HG03378 (cell line): ENCODE measurements at regions not wholly inside any gene's neighbourhood (a gene's known extent, or its start where the extent isn't known, plus 50 kb on each side); places are given as distances from the start of the nearest gene placed in this dataset.
"Not testable (repeated sequence)": the region's sequence is repeated elsewhere in the genome, so short reads cannot be mapped to it uniquely, and the experiment has no call there.

Experiments
- ATAC-seq: cut with Tn5 transposase; IDR thresholded peaks from one replicate; pipeline ENCODE4 v1.9.1; 2021; ENCODE audit warnings: mild to moderate bottlenecking, moderate library complexity; ENCODE audit not compliant: unreplicated experiment

DNA sequence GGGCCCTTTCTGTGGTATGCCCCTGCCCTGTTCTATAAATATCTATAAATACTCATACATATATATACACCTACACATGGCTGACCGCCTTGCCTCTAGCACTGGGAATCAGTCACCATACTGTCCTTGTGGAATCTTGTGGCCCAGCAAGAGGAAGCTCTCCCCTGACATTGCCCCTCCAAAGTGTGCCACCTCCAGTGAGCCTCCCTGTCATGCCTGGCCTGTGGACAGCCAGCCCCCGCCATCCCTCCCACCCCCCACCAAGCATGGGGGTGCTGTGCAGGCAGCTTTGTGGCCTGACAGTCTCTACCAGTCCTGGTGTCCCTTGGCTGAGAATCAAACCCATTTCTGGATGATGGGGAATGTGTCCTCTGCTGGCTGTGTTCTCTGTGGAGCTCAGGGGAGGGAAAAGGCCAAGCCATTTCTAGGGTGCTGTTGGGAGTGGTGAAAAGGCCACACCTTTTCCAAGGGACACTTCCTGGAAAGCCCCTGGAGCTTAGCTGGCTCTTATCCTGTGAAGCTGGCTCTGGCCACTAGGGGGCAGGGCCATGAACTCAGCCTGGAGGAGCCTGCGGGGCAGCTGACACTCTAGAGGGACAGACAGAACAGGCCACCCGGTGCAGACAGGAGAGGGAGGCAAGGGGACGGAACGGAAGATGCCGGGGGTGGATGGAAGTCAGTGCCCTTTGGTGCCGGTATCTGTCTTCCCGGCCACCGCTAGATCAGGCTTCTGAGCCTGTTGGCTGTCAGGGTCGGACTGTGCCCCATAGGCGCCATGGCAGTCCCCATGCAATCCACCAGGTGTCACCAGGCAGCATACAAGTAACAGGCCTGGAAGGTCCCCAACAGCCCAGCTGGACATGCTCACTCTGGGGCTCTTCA, 167.2 kb downstream of the TBC1D2B start:
- ATAC-seq: not testable (repeated sequence)

DNA sequence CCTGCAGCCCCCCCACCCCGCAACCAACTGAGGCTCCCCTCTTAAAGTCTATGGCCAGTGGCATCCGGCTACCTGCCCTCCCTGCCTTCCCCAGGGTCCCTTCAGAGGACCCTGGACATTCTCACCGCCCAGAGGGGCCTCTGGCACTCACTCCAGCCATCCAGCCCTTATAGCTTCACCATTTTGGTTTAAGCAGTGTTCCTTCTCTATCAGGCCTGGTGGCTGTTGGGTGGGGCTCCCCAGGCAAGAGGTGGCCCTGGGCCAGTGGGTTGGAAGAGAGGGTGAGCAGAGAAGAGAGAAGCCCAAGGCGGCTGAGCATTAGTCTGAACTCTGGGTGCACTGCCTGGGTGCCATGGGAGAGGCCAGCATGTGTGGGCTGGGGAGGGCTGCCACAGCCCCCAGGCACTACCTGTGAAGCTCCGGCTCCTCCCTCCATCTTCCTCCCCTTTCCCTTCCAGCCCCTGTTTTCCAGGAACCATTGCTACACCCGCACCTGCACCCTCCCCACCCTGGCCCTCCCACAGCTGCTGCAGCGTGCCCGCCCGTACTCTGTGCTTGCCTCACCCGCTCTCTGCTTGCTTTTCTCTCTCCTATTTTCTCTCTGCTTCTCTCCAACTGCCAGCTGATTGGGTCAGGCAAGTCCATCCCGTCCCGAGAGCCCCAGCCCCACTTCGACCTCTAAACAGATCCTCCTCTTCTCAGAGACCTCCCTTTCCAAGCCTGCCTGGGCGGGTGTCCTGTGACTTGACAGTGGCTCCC, 168.2 kb downstream of the TBC1D2B start:
- no peak for ATAC-seq

DNA sequence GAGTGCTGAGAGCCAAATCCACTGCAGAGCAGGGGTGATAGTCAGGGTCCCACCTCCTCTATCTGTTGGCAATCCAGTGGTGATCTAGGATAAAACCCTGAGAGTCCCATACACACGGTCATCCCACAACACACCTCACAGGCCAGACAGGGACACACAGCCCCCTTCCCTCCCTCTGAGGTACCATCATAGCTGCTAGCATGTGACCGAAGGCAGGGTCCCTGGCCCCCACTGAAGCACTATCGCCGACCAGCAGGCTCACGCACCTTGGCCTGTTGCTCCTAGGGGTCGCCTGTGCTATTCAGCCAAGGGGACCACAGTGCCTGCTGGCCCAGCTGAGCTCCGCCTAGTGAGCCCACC, 168.8 kb downstream of the TBC1D2B start:
- not testable (repeated sequence) for ATAC-seq

DNA sequence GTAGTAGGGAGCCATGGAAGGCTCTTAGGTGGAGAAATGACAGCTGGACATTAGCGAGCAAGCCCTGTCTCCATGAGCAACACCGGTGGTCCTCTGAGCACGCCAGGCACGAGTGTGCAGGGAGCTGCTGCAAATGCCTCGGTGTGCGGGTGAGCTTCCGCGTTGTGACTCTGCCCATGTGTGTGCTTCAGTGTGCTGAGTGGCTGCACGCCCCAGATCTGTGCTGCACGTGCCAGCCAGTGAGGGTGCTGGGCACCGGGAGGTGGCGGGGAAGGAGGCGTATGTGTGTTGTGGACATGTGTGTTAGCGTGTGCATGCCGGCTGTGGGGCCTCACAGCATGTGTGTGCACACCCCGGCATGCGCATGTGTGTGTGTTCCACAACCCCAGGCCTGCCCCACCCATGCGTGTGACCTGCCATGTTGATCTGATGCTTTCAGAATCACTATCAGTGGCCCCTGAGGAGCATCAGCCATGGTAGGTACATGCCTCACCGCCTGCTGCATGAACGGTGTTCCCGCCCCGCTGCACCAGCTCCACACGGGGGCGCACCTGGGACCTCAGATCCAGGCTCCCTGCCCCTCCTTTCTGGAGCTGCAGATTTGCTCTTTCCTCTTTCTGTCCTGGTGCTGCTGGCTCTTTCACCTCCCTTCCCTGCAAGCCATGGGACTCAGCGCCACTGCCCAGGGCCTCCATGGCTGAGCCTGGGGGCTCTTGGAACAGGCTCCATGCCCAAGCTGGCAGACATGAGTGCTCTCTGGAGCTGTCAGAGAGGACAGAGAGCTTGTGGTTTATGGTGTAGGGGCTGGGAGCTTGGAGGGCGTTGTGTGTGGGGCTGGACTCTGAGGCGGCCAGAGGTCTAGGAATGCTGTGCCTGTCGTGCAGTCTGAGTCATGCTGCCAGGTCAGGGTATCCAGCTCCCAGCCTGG, 169.4 kb downstream of the TBC1D2B start:
- no peak for ATAC-seq

DNA sequence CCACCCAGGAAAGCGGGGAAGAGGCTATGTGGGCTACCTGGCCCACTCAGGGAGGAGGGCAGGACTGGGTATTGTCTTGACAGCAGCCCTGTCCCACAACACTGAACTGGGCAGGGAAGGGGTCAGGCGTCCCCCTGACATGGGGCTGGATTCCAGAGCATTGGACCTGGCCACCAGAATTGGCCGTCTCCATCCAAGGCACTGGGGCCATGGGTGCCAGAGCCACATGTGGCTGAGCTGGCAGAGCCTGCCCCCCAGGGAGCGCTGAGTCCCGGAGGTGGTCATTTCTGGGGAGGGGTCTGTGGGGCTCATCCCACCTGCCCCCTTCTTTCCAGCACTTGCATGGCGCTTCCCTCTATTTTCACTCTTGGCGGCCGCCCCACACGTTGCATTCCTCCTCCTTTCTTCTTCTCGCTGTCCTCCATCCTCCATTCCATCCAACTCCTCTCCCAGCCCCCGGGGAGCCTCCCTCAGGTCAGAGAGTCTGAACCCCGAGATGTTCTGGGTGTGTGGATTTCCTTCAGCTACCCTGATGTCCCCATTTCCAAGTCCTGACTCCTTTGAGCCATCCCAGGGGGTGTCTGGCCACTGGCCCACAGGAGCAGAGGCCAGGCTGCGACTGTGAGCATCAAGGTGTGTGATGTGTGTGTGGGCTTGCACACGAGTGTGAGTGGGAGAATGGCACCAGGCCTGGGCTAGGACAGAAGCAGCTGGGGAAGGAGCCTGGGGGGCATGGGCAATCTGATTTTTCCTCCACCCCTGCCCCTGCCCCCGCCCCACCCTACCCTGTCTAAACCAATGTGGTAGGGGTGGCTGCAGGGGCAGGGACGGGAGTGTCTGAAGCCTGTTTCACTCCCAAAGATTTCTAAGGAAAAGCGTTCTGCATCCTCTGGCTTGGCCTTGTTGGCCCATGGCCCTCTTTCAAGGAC, 171.2 kb downstream of the TBC1D2B start:
- not testable (repeated sequence) for ATAC-seq

DNA sequence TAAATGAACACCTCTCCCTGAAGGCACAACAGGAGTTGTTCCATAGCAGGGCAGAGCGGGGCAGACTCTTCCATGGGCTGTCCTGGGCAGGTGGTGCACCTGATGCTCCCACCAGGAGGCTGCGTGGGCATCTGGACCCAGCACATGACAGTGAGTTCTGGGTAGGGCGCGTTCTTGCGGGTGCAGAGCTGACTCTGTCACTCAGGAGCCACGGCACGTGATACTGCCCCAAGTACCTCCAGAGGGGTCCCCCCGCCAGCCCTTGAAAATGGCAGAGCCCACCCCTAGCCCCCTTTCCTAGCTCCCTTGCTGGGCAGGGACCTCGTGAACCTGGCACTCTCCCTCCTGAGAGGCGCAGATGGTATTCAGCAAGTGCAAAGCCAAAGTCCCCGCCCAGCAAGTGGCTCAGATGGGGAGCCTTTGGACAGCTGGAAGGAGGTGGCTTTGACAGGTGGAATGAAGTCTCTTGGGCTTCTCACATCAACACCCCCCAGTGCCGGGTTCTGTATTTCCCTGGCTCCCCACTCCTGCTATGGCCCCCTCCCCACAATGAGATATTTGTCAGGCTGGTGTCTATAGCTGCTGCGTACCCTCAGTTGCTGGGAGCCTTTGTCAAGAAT, 172.1 kb downstream of the TBC1D2B start:
- no peak for ATAC-seq

DNA sequence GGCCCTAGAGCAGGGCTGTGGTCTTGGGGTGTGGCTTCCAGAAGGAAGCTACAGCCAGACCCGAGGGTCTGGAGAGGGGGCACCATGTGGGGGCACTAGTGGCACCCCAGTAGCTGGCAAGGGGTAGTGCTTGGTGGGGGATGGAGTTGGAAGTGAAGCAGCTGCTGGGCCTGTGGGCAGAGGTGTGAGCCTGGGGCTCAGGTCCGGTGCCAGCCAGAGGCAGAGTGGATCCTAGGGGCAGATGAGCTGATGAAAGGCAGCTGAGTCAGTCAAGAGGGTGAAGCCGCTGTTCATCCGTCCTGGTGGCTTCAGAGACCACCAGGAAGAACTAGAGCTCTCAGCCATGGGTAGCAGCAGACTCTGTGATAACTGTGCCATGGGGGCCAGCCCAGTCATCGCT, 172.6 kb downstream of the TBC1D2B start:
- no peak for ATAC-seq

DNA sequence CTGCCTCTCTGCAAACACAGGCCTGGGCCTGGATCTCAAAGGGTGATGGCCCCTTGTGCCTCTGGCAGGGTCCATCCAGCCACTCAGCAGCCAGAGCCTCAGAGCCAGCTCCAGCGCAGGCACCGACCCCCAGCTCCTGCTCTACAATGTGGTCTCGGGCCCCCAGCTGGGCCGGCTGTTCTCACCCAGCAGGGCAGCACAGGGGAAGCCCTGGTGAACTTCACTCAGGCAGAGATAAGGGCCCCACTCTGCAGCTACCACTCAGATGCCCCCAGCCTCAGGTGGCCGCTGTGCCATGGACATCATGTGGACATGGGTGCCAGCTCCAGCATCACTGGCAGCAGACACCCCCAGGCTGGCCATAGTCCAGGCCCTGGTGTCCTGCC, 173.1 kb downstream of the TBC1D2B start:
- no peak for ATAC-seq

DNA sequence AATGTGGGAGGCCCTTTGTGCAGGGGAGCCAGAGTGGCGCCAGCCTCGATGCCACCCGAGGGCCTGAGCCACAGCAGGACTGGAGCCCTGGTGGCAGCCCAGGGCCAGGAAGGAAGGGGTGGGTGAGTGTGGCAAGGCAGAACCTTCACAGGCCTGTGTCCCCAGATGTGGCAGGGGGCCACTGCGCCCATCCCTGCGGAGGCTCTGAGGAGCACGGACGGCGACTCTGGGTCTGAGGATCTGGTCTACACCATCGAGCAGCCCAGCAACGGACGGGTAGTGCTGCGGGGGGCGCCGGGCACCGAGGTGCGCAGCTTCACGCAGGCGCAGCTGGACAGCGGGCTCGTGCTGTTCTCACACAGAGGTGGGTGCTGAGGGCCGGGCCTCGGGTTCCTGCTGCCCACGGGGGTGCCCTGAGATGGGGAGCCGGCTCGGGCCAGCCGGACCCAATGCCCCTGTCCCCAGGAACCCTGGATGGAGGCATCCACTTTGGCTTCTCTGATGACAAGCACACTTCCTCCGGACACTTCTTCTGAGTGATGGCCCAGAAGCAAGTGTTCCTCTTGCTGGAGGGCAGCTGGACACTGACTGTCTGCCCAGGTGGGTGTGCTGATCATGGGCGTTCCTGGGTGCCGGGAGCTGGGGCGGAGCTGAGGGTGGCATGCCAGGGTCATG, 173.6 kb downstream of the TBC1D2B start:
- ATAC-seq: not testable (repeated sequence)

DNA sequence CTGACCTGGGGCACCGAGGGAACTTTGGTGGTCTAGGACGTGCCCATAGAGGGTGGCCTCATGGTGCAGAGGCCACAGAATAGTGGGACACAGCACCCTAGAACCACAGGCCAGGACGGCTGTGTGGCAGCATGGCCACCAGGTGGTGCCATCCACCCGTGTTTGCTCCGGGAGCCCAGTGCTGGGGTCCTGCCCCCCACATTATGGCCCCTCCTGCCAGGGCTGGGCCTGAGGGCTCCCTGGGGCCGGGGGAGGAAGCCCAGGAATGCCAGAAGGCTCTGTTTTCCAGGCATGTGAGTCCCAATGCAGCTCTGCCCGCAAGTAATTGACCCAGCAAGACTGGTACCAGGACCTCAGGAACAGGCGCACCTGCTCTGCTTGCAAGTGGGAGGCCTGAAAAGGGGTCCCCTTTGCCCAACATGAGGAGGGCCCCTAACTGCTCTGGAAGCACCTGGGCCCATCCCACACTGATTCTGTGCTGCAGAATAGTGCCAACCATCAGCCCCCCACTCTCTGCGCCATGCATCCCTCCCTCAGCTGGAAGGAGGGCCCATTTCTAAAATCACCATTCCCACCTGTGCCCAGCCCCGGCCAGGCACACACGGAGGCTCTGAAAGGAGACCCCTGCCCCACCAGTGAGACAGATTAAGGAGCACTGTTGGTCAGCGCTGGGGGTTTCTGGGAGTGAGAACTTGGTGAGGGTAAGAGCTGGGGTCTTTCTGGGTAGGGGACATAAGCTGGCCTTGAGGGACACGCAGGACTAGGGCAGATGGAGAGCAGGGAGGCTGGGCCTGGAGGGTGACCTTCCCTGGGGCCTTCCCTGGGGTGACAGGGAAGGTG, 174.4 kb downstream of the TBC1D2B start:
- ATAC-seq: not testable (repeated sequence)

DNA sequence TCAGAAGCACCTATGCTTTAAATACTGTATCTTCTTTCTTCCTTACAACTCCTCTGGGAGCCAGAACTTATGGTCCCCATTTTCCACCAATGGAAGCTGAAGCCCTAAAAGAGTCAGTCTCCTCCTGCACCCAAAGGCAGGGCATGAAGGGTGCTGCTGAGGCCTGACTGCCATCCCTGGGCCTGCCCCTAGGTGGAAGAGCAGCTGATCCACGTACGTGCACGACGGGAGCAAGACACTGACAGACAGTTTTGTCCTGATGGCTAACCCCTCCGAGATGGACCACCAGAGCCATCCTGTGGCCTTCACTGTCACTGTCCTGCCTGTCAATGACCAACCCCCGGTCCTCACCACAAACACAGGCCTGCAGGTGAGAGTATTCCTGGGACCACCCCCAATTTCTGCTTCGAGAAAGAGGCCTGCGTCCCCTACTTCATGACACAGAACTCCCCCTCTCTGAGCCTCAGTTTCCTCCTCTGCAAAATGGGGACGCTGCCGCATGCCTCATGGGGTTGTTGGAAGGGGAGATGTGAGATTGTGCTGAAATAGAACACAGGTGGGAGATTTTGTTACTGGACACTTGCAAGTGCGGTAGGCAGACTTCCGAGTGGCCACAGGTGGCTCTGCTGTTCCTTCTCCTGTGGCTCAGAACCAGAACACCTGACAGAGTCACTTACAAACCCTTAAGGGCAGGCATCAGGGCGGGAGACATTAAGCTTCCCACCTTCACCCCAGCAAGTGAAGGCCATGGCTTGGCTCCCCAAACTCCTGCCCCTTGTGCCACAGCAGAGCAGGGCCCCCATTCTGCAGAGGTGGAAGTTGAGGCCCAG, 175.4 kb downstream of the TBC1D2B start:
- ATAC-seq: no peak

DNA sequence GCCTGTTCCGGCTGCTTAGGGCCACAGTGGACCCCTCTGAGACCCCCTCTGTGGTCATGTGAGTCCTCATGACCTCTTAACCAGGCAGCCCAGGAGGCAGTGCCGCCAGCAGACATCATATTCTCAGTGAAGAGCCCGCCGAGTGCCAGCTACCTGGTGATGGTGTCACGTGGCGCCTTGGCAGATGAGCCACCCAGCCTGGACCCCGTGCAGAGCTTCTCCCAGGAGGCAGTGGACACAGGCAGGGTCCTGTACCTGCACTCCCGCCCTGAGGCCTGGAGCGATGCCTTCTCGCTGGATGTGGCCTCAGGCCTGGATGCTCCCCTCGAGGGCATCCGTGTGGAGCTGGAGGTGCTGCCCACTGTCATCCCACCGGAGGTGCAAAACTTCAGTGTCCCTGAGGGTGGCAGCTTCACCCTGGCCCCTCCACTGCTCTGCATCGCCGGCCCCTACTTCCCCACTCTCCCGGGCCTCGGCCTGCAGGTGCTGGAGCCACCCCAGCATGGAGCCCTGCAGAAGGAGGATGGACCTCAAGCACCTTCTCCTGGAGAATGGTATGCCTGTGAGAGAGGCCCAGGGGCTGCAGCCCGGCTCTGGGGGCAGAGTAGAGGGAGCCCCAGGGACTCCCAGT, 176.1 kb downstream of the TBC1D2B start:
- no peak for ATAC-seq

DNA sequence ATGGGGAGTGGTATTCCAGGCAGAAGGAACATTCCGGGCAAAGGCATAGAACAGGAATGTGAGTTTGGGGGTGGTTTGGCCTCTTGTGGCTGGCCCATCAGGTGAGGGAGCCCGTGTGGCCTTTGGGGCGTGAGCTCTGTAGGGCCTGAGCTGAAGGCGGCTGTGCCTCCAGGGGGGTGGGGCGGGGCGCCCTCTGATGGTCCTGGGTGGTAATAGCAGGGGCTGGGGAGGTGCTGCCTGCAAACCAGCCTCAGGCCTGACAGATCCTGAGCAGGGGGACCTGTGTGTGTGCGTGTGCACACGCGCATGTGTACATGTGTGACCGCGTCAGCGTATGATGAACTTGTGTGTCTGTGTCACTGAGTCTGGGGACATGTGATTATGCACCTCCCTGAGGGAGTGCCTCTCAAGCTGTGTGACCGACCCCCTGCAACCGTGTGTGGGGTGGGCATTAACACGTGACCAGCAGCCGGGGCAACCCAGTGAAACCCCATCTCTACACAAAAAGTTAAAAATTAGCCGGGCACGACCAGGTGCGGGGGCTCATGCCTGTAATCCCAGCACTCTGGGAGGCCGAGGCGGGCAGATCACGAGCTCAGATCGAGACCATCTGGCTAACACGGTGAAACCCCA, 177.1 kb downstream of the TBC1D2B start:
- ATAC-seq: not testable (repeated sequence)

DNA sequence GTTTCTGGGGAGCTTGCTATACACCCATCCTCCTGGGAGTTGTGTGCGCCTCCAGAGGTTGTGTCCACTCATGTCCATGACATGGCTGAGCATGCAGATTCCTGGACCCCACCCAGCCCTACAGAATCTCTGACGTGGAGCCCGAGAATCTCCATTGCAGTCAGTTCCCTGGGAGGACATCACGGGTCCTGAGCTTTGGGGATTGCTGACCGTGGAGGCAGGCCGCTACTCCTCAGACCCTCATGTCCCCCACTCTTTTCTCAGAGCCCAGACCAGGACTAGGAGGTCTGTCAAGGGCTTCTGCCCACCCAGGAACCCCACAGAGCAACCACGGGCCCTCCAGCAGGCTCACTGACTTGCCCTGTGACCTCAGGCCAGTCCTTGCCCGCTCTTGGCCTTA, 177.7 kb downstream of the TBC1D2B start:
- ATAC-seq: not testable (repeated sequence)

DNA sequence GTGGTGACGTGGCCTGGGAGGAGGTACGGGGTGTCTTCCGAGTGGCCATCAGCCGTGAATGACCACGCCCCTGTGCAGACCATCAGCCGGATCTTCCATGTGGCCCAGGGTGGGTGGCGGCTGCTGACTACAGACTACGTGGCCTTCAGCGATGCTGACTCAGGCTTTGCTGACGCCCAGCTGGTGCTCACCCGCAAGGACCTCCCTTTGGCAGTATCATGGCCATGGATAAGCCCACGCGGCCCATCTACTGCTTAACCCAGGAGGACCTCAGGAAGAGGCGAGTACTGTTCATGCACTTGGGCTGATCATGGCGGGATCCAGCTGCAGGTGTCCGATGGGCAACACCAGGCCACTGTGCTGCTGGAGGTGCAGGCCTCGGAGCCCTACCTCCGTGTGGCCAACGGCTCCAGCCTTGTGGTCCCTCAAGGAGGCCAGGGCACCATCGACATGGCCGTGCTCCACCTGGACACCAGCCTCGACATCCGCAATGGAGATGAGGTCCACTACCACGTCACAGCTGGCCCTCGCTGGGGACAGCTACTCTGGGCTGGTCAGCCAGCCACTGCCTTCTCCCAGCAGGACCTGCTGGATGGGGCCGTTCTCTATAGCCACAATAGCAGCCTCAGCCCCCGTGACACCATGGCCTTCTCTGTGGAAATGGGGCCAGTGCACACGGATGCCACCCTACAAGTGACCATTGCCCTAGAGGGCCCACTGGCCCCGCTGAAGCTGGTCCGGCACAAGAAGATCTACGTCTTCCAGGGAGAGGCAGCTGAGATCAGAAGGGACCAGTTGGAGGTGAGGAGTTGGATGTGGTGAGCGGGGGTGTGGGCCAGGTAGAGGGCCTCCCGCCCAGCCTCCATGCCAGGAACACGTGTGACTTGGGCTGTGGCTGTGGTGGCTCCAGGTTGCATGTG, 178.4 kb downstream of the TBC1D2B start:
- ATAC-seq: no peak
